HCT116 (cell line): ENCODE measurements at regions not wholly inside any gene's neighbourhood (a gene's known extent, or its start where the extent isn't known, plus 50 kb on each side); places are given as distances from the start of the nearest gene placed in this dataset.

Source experiments
- ATAC-seq: fragments of 200-7000 bp; cut with Tn5 transposase; 2 replicates; pipeline ENCODE4 v1.9.1; 2020; ENCODE audit warnings: mild to moderate bottlenecking, moderate library complexity
- BruUV-seq: library from RNA; stranded (reverse); fragments of 400-500 nt; replicated peaks from 2 replicates; lab custom pipeline; 2021; lab: Mats Ljungman, UMichigan
- CTCF ChIA-PET: fragments of 300-600 bp; sonication (Branson Sonifier 250); formaldehyde crosslinking; loops from one replicate; lab custom pipeline; 2021; ENCODE audit warnings: antibody characterized with exemption; lab: Charles Lee
- POLR2A ChIA-PET: fragments of 300-600, 350-600 bp; sonication (Branson Sonifier 250); formaldehyde crosslinking; loops from one replicate; lab custom pipeline; 2021; ENCODE audit warnings: antibody characterized with exemption; lab: Charles Lee
- RAD21 ChIA-PET, 2 experiments: fragments of 300-600 bp; sonication (Branson Sonifier 250); formaldehyde crosslinking; loops; one replicate each; lab custom pipeline; 2023; ENCODE audit warnings: low total read pairs in 2 of 2; ENCODE audit not compliant: uncharacterized antibody in 2 of 2, unreplicated experiment in 2 of 2, low non-redundant PET in 1 of 2; lab: Charles Lee
- DNase-seq: peaks from one replicate; pipeline ENCODE4 v3.0.0-alpha.2; 2010; ENCODE audit warnings: low read depth, low spot score
- H2AFZ ChIP-seq: fragments of 200-600 bp; shearing (Covaris generic), sonication (generic); 2 replicates; pipeline ENCODE4 v1.6.1; 2017; ENCODE audit warnings: low read depth, mixed run types, mixed read lengths, antibody characterized with exemption, low read length; ENCODE audit not compliant: poor library complexity, severe bottlenecking
- H3K27ac ChIP-seq: 2 replicates; pipeline ENCODE4 v1.5.1; 2012; ENCODE audit warnings: low read depth, low read length
- H3K27me3 ChIP-seq: fragments of 200-600 bp; sonication (generic); 2 replicates; pipeline ENCODE4 v1.6.1; 2016; ENCODE audit warnings: mixed run types, low read length, mixed read lengths; ENCODE audit not compliant: insufficient read depth
- H3K36me3 ChIP-seq, 2 experiments: fragments of 200-500 bp in 1 of 2; fragments of 200-600 bp in 1 of 2; sonication (Bioruptor generic) in 1 of 2; sonication (generic) in 1 of 2; 2 replicates each; pipeline versions ENCODE4 v1.5.1 to v1.6.1; 2014 to 2016; ENCODE audit warnings: low read length in 2 of 2, inconsistent platforms in 1 of 2, mixed read lengths in 1 of 2, mixed run types in 1 of 2; ENCODE audit not compliant: insufficient read depth in 2 of 2, control insufficient read depth in 1 of 2
- H3K4me1 ChIP-seq, 2 experiments: fragments of 200-600 bp in 1 of 2; sonication (generic) in 1 of 2; 2 replicates each; pipeline versions ENCODE4 v1.5.1 to v1.6.1; 2012 to 2017; ENCODE audit warnings: low read length in 2 of 2, inconsistent platforms in 1 of 2, mild to moderate bottlenecking in 1 of 2, mixed read lengths in 1 of 2, mixed run types in 1 of 2, moderate library complexity in 1 of 2; ENCODE audit not compliant: insufficient read depth in 2 of 2, control insufficient read depth in 1 of 2
- H3K4me2 ChIP-seq: fragments of 200-600 bp; sonication (generic); 2 replicates; pipeline ENCODE4 v1.6.1; 2017; ENCODE audit warnings: mixed run types, low read length, mixed read lengths
- H3K4me3 ChIP-seq, 2 experiments: fragments of 200-600 bp in 1 of 2; sonication (generic) in 1 of 2; replicated peaks in 1 of 2; 2 replicates each; pipeline ENCODE4 v1.5.1; 2011 to 2016; ENCODE audit warnings: low read length in 2 of 2, control low read depth in 1 of 2, low read depth in 1 of 2, mild to moderate bottlenecking in 1 of 2, mixed read lengths in 1 of 2, mixed run types in 1 of 2
- H3K79me2 ChIP-seq: fragments of 200-600 bp; sonication (generic); 2 replicates; pipeline ENCODE4 v1.6.1; 2017; ENCODE audit warnings: mild to moderate bottlenecking, mixed run types, low read length, moderate library complexity, mixed read lengths; ENCODE audit not compliant: insufficient read depth
- H3K9ac ChIP-seq: fragments of 200-600 bp; sonication (generic); 2 replicates; pipeline ENCODE4 v1.6.1; 2016; ENCODE audit warnings: low read length, mixed read lengths
- H3K9me2 ChIP-seq: fragments of 200-600 bp; sonication (generic), shearing (Covaris generic); 2 replicates; pipeline ENCODE4 v1.6.1; 2017; ENCODE audit warnings: mixed run types, mild to moderate bottlenecking, moderate library complexity; ENCODE audit not compliant: insufficient read depth
- H3K9me3 ChIP-seq, 2 experiments: fragments of 200-500 bp in 1 of 2; fragments of 200-600 bp in 1 of 2; sonication (Bioruptor generic) in 1 of 2; sonication (generic) in 1 of 2; 2 replicates each; pipeline ENCODE4 v1.6.1; 2014 to 2017; ENCODE audit warnings: low read length in 2 of 2, mixed read lengths in 2 of 2, inconsistent platforms in 1 of 2, low read depth in 1 of 2, mild to moderate bottlenecking in 1 of 2, mixed run types in 1 of 2, moderate library complexity in 1 of 2; ENCODE audit not compliant: control insufficient read depth in 1 of 2, insufficient read depth in 1 of 2
- H4K20me1 ChIP-seq: fragments of 200-600 bp; sonication (generic), shearing (Covaris generic); 2 replicates; pipeline ENCODE4 v1.6.1; 2017; ENCODE audit warnings: mixed run types, mild to moderate bottlenecking, moderate library complexity; ENCODE audit not compliant: insufficient read depth
- CBX3 ChIP-seq: IDR thresholded peaks from 2 replicates; pipeline ENCODE4 v1.6.1; 2012; ENCODE audit warnings: low read depth
- CEBPB ChIP-seq: IDR thresholded peaks from 2 replicates; pipeline ENCODE4 v1.6.1; 2012; ENCODE audit warnings: low read depth
- EZH2 ChIP-seq: fragments of 200-600 bp; sonication (generic); IDR thresholded peaks from 2 replicates; pipeline ENCODE4 v1.6.1; 2017; ENCODE audit warnings: antibody characterized with exemption, mixed run types
- POLR2AphosphoS5 ChIP-seq: IDR thresholded peaks from 2 replicates; pipeline ENCODE4 v1.6.1; 2011; ENCODE audit warnings: mild to moderate bottlenecking, low read depth, low read length, moderate library complexity
- SIN3A ChIP-seq: IDR thresholded peaks from 2 replicates; pipeline ENCODE4 v1.6.1; 2012; ENCODE audit warnings: low read depth
- SRF ChIP-seq: IDR thresholded peaks from 2 replicates; pipeline ENCODE4 v1.6.1; 2012; ENCODE audit warnings: low read depth
- TCF7L2 ChIP-seq: IDR thresholded peaks from 2 replicates; pipeline ENCODE4 v1.7.0; 2011; ENCODE audit warnings: borderline replicate concordance, inconsistent platforms; ENCODE audit not compliant: insufficient read depth, insufficient read length; ENCODE audit errors: extremely low read depth
- ZNF274 ChIP-seq: fragments of 200-500 bp; sonication (Bioruptor generic); IDR thresholded peaks from 2 replicates; pipeline ENCODE4 v1.6.1; 2014; ENCODE audit warnings: mild to moderate bottlenecking, low read depth, low read length, inconsistent platforms
- intact Hi-C: fragments of 100-400 bp; cut with micrococcal nuclease; formaldehyde crosslinking; loops from 2 replicates; pipeline ENCODE4 v1.10.0; 2022
- TF ChIP-seq, protein P1 (sequence below): IDR thresholded peaks from 2 replicates; pipeline ENCODE4 v1.6.1; 2012

DNA sequence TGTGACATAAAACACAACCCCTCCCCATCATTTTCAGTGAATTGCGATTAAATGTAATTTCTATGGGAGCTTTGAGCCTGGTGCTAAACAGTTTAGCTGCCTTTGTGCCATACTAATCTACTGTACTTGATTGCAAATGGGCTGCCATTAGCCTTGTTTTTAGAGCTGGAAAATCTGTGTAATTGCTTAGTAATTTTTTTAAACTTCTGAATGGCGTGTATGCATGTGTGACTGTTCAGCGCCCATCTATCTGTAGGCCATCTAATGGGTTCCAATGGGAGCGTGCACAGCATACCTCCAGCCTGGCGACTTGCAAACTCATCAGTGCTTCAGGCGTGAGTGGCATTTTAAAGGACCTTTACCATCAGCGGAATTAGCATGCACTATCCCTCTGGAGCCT, 142.7 kb upstream of the KIRREL3 start (continued):
- no peak for TF ChIP-seq ZNF274
- TF ChIP-seq SRF, result no peak
- TF ChIP-seq, protein P1, sequence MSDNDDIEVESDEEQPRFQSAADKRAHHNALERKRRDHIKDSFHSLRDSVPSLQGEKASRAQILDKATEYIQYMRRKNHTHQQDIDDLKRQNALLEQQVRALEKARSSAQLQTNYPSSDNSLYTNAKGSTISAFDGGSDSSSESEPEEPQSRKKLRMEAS, result no peak

DNA sequence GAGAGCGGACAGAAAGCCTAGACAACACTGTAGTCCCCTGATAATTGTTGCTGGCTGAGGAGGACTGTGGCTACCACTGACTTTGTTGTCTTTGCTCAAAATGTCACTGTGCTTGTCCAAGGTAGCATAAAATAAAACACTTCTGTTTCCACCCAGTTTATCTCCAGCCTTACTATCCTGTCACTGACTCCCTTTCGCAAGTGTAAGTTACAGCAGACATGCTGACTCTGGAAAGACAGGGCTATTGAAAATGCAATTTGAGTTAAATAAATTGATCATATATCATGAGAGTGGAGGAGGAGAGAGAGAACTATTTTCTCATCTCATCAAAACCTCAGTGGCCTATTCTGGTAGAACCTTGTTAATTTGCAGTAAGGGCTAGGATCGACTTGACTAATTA, 138.0 kb upstream of the KIRREL3 start:
- H3K4me2 ChIP-seq, result no peak overlapping the region
- H3K9me3 ChIP-seq, result peaks cover 0 to 5% of the 10 kb centered on the region in 2 experiments; a peak in 2 of 4 replicates
- H2AFZ ChIP-seq, result no peak overlapping the region
- ChIA-PET RAD21 (no interaction called here), CTCF (no interaction called here), POLR2A (no interaction called here)
- H3K27me3 ChIP-seq, result no peaks in the 10 kb centered on the region
- no peak overlapping the region for H3K27ac ChIP-seq
- H3K79me2 ChIP-seq, result no peaks in the 10 kb centered on the region
- H3K4me1 ChIP-seq, result no peaks in the 10 kb centered on the region
- ATAC-seq (no peak), DNase-seq (no peak)
- no peak overlapping the region for H3K9ac ChIP-seq
- H3K36me3 ChIP-seq, result no peaks in the 10 kb centered on the region
- BruUV-seq, result no TSS peak
- no peak overlapping the region for H3K4me3 ChIP-seq
- TF ChIP-seq POLR2AphosphoS5 (no peak), TCF7L2 (no peak), EZH2 (no peak), SIN3A (no peak)
- intact Hi-C loops, result no loop called here
- no peaks in the 10 kb centered on the region for H3K9me2 ChIP-seq
- H4K20me1 ChIP-seq, result no peaks in the 10 kb centered on the region

DNA sequence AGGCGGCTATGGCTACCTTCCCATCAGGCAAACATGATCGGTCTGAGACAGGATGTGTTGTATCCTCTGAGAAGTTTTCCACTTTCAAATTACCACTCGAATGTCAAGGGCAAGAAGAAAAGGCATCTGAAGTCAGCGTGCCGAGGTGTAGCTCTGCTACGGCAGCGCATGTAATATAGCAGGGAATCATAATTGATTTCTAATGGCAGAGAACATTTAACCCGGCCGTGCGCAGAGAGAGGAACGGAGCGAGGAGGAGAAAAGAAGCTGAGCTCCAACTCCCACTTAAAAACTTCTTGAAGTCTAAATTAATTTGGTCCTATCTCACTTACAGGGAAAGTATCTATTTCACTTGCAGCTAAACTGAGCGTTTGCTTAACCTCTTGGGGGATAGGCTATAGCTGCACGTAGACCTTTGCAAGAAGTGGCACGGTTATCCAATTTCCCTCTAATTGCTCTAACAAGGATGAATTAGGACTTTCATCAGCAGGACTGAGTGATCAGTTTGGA, 137.3 kb upstream of the KIRREL3 start:
- POLR2A ChIA-PET, result no interaction called here
- Histone ChIP-seq H3K27me3 (no peaks in the 10 kb centered on the region), H3K9me2 (no peaks in the 10 kb centered on the region), H3K4me1 (no peaks in the 10 kb centered on the region), H3K9ac (no peak overlapping the region), H3K27ac (no peak overlapping the region), H3K79me2 (no peaks in the 10 kb centered on the region), H2AFZ (no peak overlapping the region), H3K4me2 (no peak overlapping the region), H3K36me3 (no peaks in the 10 kb centered on the region), H3K4me3 (no peak overlapping the region), H4K20me1 (no peaks in the 10 kb centered on the region), H3K9me3 (peaks cover 6 to 9% of the 10 kb centered on the region in 2 experiments; a peak in 2 of 4 replicates)
- no peak for ATAC-seq
- no peak for DNase-seq
- RAD21 ChIA-PET, result no interaction called here
- TF ChIP-seq POLR2AphosphoS5, result no peak
- TF ChIP-seq SRF, result no peak
- no peak for TF ChIP-seq CBX3
- no peak for TF ChIP-seq ZNF274
- no peak for TF ChIP-seq CEBPB
- BruUV-seq, result no TSS peak
- intact Hi-C loops, result no loop called here
- CTCF ChIA-PET, result no interaction called here
